Activated T-cell treated with anti-CD3 and anti-CD28 coated beads, Interleukin-2, amount 50 U/mL, for 48 hours (primary cell): ENCODE measurements at regions not wholly inside any gene's neighbourhood (a gene's known extent, or its start where the extent isn't known, plus 50 kb on each side); places are given as distances from the start of the nearest gene placed in this dataset.
A peak's percentile ranks its signal among the peaks of the same experiment; 100 is the strongest.

Experiments used
- DNase-seq, 2 experiments: peaks; one replicate each; pipeline ENCODE4 v3.0.0-alpha.2; 2020

GRCh38 chr17:45689451-45689850 is 94.7 kb upstream of the CRHR1 start:
- DNase-seq, result no peak

- DNase-seq, result no peak
Measured at GRCh38 chr17:45690625-45691275, 93.4 kb upstream of the CRHR1 start.

- DNase-seq, result no peak
Measured at GRCh38 chr17:45692661-45693060, 91.5 kb upstream of the CRHR1 start.

- no peak for DNase-seq
Measured at GRCh38 chr17:45693792-45694191, 90.3 kb upstream of the CRHR1 start.

GRCh38 chr17:45696442-45696841 is 87.7 kb upstream of the CRHR1 start:
- no peak for DNase-seq

- DNase-seq, result no peak
Measured at GRCh38 chr17:45697076-45697475, 87.0 kb upstream of the CRHR1 start.

- no peak for DNase-seq
Measured at GRCh38 chr17:45700171-45701090, 83.7 kb upstream of the CRHR1 start.

- DNase-seq, result no peak
Measured at GRCh38 chr17:45702666-45703266, 81.4 kb upstream of the CRHR1 start.

- no peak for DNase-seq
Measured at GRCh38 chr17:45703348-45703747, 80.8 kb upstream of the CRHR1 start.

- DNase-seq, result no peak
Measured at GRCh38 chr17:45703806-45704205, 80.3 kb upstream of the CRHR1 start.

GRCh38 chr17:45704251-45704650 is 79.9 kb upstream of the CRHR1 start:
- DNase-seq, result no peak

- DNase-seq, result peak; percentile 27 to 31
Measured at GRCh38 chr17:45705123-45706009, 78.8 kb upstream of the CRHR1 start.

GRCh38 chr17:45706033-45706432 is 78.1 kb upstream of the CRHR1 start:
- DNase-seq, result no peak

GRCh38 chr17:45708707-45709290 is 75.3 kb upstream of the CRHR1 start:
- no peak for DNase-seq

GRCh38 chr17:45709728-45710288 is 74.3 kb upstream of the CRHR1 start:
- DNase-seq, result no peak

- DNase-seq, result no peak
Measured at GRCh38 chr17:45715787-45716186, 68.3 kb upstream of the CRHR1 start.

- DNase-seq, result no peak
Measured at GRCh38 chr17:45718791-45719190, 65.3 kb upstream of the CRHR1 start.

GRCh38 chr17:45719335-45720071 is 64.6 kb upstream of the CRHR1 start:
- DNase-seq, result no peak

- no peak for DNase-seq
Measured at GRCh38 chr17:45720386-45720785, 63.7 kb upstream of the CRHR1 start.

- DNase-seq, result no peak
Measured at GRCh38 chr17:45722161-45722560, 62.0 kb upstream of the CRHR1 start.

GRCh38 chr17:45729294-45729907 is 54.7 kb upstream of the CRHR1 start:
- no peak for DNase-seq
